Right lobe of liver (tissue), 4 donors: ENCODE measurements at regions not wholly inside any gene's neighbourhood (a gene's known extent, or its start where the extent isn't known, plus 50 kb on each side); places are given as distances from the start of the nearest gene placed in this dataset.

ENCODE experiments used
- POLR2A ChIP-seq: fragments of 450-650 bp; IDR thresholded peaks from one replicate; pipeline ENCODE4 v1.6.1; 2017; ENCODE audit warnings: antibody characterized with exemption, mild to moderate bottlenecking
- TF ChIP-seq, protein P1 (sequence below), 4 donors: fragments of 200-600 bp in 3 of 4; fragments of 450-650 bp in 1 of 4; IDR thresholded peaks; one replicate each; pipeline versions ENCODE4 v1.5.1 to v1.8.0; 2016 to 2022; ENCODE audit warnings: antibody characterized with exemption in 4 of 4, mild to moderate bottlenecking in 2 of 4
- donor health status: DM: no; HTN: no; CAD: no.
- donor health status: DM: no; HTN: no; CAD: no.
- donor health status: DM: no; HTN: yes; CAD: no.

DNA sequence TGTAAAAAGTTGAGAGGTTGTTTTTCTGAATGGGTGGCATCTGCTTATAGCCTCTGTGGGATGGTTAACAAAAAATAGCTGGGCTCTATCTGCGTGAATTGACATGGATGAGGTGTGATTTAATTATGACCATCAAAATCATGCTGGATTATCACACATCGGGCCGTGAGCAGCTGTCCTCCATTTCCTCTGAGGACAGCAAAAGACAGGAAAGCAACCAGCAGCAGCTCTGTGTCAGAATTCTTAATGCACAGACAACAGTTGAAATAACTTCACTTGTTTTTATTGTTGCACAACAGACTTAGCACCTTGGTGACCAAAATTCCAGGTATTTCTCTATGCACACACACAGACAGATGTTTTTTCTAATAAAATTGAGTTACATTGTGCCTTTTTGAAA is 54.5 kb upstream of the LAPTM5 start:
- no peak for TF ChIP-seq POLR2A
- TF ChIP-seq, protein P1, sequence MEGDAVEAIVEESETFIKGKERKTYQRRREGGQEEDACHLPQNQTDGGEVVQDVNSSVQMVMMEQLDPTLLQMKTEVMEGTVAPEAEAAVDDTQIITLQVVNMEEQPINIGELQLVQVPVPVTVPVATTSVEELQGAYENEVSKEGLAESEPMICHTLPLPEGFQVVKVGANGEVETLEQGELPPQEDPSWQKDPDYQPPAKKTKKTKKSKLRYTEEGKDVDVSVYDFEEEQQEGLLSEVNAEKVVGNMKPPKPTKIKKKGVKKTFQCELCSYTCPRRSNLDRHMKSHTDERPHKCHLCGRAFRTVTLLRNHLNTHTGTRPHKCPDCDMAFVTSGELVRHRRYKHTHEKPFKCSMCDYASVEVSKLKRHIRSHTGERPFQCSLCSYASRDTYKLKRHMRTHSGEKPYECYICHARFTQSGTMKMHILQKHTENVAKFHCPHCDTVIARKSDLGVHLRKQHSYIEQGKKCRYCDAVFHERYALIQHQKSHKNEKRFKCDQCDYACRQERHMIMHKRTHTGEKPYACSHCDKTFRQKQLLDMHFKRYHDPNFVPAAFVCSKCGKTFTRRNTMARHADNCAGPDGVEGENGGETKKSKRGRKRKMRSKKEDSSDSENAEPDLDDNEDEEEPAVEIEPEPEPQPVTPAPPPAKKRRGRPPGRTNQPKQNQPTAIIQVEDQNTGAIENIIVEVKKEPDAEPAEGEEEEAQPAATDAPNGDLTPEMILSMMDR (IDR thresholded peaks at IDR 0.05), result no peak
